Transverse colon (tissue), 4 donors: ENCODE measurements at regions not wholly inside any gene's neighbourhood (a gene's known extent, or its start where the extent isn't known, plus 50 kb on each side); places are given as distances from the start of the nearest gene placed in this dataset.

Experiments used
- CTCF ChIP-seq, 5 experiments: fragments of 200-600 bp in 3 of 5; fragments of 450-650 bp in 2 of 5; sonication (generic) in 3 of 5; IDR thresholded peaks; 1 replicate in 2 of 5; 2 replicates in 3 of 5; pipeline ENCODE4 v1.5.1; 2016 to 2017; ENCODE audit warnings: antibody characterized with exemption in 5 of 5, inconsistent platforms in 3 of 5, mild to moderate bottlenecking in 2 of 5, moderate library complexity in 1 of 5
- POLR2A ChIP-seq: fragments of 450-650 bp; IDR thresholded peaks from one replicate; pipeline ENCODE4 v1.6.1; 2016; ENCODE audit warnings: antibody characterized with exemption, mild to moderate bottlenecking, moderate library complexity
- POLR2AphosphoS5 ChIP-seq, 3 donors: sonication (generic); formaldehyde crosslinking; IDR thresholded peaks; one replicate each; pipeline ENCODE4 v1.6.1; 2016; ENCODE audit warnings: antibody characterized with exemption in 3 of 3

GRCh38 chr1:18010945-18011344 is 96.7 kb upstream of the IGSF21 start:
- no peak for TF ChIP-seq CTCF (IDR thresholded peaks at IDR 0.05)
- no peak for TF ChIP-seq POLR2A
- TF ChIP-seq POLR2AphosphoS5 (IDR thresholded peaks at IDR 0.05) = no peak
